Osteoblast (primary cell): ENCODE measurements at regions not wholly inside any gene's neighbourhood (a gene's known extent, or its start where the extent isn't known, plus 50 kb on each side); places are given as distances from the start of the nearest gene placed in this dataset.
A peak's percentile ranks its signal among the peaks of the same experiment; 100 is the strongest.

ENCODE experiments used
- DNase-seq: peaks from one replicate; pipeline ENCODE4 v3.0.0; 2011; ENCODE audit warnings: low spot score, mixed read lengths; ENCODE audit not compliant: insufficient read length; ENCODE audit errors: missing footprints
- H2AFZ ChIP-seq: 2 replicates; pipeline ENCODE4 v1.6.0; 2011; ENCODE audit warnings: mild to moderate bottlenecking, low read length
- H3K27ac ChIP-seq: 2 replicates; pipeline ENCODE4 v1.5.1; 2011; ENCODE audit warnings: mild to moderate bottlenecking, low read depth, low read length, moderate library complexity
- H3K27me3 ChIP-seq: 2 replicates; pipeline ENCODE4 v1.6.0; 2012; ENCODE audit warnings: mild to moderate bottlenecking, control low read depth, inconsistent platforms, low read length, moderate library complexity; ENCODE audit not compliant: insufficient read depth
- H3K36me3 ChIP-seq: 2 replicates; pipeline ENCODE4 v1.5.1; 2011; ENCODE audit warnings: mild to moderate bottlenecking, low read length, control low read depth, moderate library complexity; ENCODE audit not compliant: insufficient read depth
- H3K4me1 ChIP-seq: 2 replicates; pipeline ENCODE4 v1.5.1; 2011; ENCODE audit warnings: mild to moderate bottlenecking, low read length, control low read depth, moderate library complexity; ENCODE audit not compliant: insufficient read depth
- H3K4me2 ChIP-seq: 2 replicates; pipeline ENCODE4 v1.6.0; 2011; ENCODE audit warnings: mild to moderate bottlenecking, low read length; ENCODE audit not compliant: insufficient read depth
- H3K4me3 ChIP-seq: fragments of 200-600 bp; sonication (generic); 3 replicates; pipeline ENCODE4 v1.5.1; 2012; ENCODE audit warnings: mild to moderate bottlenecking, low read length, inconsistent platforms; ENCODE audit not compliant: insufficient read depth
- H3K79me2 ChIP-seq: 2 replicates; pipeline ENCODE4 v1.6.0; 2012; ENCODE audit warnings: mild to moderate bottlenecking, low read length, control low read depth, inconsistent platforms; ENCODE audit not compliant: insufficient read depth
- H3K9me3 ChIP-seq: 2 replicates; pipeline ENCODE4 v1.5.1; 2011; ENCODE audit warnings: low read depth, low read length, control low read depth
- H4K20me1 ChIP-seq: 2 replicates; pipeline ENCODE4 v1.6.0; 2012; ENCODE audit warnings: mild to moderate bottlenecking, low read length, control low read depth; ENCODE audit not compliant: insufficient read depth
- CTCF ChIP-seq: IDR thresholded peaks from 2 replicates; pipeline ENCODE4 v1.5.1; 2011; ENCODE audit warnings: mild to moderate bottlenecking, low read depth, low read length, moderate library complexity; ENCODE audit errors: extremely low read depth

DNA sequence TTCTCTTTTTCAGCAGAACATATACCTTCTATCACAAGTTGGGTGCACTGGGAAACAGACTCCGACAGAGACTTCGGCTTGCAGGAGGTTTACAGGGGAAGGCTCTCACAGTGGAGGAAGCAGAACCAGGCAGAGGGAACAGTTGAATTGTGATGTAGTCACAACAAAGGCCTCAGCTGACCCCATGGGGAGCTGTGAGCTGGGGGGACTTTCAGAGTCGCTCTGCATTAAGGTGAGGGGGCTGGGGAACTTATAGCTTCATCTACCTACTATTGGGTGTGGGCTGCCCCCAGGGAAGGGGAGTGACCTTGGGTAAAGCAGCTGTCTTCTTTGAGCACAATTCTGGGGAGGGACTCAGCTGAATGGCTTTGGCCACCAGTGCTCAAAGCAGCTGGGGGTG, 94.9 kb upstream of the POU3F1 start:
- DNase-seq = no peak
- Histone ChIP-seq H4K20me1 (no peaks in the 10 kb centered on the region), H3K36me3 (no peaks in the 10 kb centered on the region), H2AFZ (no peak overlapping the region), H3K4me2 (no peak overlapping the region), H3K9me3 (no peaks in the 10 kb centered on the region), H3K27me3 (peaks cover 6% of the 10 kb centered on the region), H3K4me1 (peaks cover 25% of the 10 kb centered on the region), H3K27ac (no peak overlapping the region), H3K79me2 (no peaks in the 10 kb centered on the region), H3K4me3 (no peak overlapping the region)
- TF ChIP-seq CTCF = no peak

DNA sequence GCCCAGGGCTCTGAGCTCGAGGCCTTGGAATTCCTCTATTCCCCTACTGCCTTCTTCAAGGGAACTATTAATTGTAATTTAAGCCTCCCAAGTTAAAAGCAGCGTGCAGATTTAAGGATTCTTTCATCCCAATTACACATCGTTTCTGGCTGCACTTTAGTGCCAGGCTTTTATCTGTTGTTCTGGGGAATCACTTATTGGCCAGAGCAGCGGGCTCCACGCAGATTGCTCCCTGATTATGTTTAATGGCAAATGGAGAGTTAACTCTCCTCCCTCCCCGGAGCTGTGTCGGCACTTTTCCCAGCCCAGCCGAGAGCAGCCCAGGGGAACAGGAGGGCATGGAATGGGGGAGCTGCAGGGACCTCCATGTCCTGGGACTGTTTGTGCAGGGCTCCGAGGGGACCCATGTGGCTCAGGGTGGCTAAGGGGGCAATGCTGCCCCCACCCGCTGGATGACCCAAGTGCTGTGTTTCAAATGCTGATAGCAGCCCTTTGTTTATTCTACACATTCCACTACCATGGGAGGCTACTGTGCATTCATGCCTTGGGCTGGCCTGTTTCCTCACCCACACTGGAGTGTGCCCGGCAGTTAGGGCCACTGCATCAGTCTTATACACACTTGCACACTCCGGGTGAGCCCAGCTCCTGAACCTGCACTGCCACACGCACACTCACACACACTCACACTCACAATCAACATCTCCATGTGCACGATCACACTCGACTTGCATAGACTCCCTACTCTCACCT, 93.3 kb upstream of the POU3F1 start:
- Histone ChIP-seq H3K27me3 (peaks cover 10% of the 10 kb centered on the region), H3K4me2 (peak overlapping the region; percentile 67), H3K79me2 (no peaks in the 10 kb centered on the region), H3K4me1 (peaks cover 25% of the 10 kb centered on the region), H4K20me1 (no peaks in the 10 kb centered on the region), H3K36me3 (no peaks in the 10 kb centered on the region), H3K4me3 (peak overlapping the region; percentile 5), H2AFZ (peak overlapping the region; percentile 35), H3K9me3 (no peaks in the 10 kb centered on the region), H3K27ac (no peak overlapping the region)
- no peak for TF ChIP-seq CTCF
- no peak for DNase-seq

- Histone ChIP-seq H3K4me3 (no peak overlapping the region), H3K4me1 (peaks cover 25% of the 10 kb centered on the region), H2AFZ (peak overlapping the region; percentile 87), H3K27ac (peak overlapping the region; percentile 27), H3K27me3 (peaks cover 16% of the 10 kb centered on the region), H3K9me3 (no peaks in the 10 kb centered on the region), H3K4me2 (peak overlapping the region; percentile 67), H3K36me3 (no peaks in the 10 kb centered on the region), H4K20me1 (no peaks in the 10 kb centered on the region), H3K79me2 (no peaks in the 10 kb centered on the region)
- TF ChIP-seq CTCF = peak; percentile 40
- peak; percentile 99 for DNase-seq
These were observed 92.1 kb upstream of the POU3F1 start for GRCh38 chr1:38138498-38139233.

DNA sequence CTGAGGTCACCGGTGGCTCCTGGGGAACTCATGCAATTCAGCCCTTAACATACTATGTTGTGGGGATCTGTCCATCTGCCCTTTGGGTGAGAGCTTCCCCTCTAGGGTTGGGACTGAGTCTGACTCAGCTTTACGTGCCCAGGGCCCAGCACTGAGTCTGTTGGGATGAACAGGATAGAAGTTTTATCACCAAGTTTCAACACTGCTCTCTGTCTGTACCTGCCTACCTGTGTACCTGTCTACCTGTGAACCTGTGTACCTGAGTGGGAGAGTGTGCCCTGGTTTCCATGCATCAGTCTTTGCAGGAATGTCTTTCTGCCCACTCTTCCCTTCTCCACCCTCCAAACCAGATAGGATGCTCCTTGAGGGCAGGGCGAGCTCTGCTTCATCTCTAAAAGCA, 90.6 kb upstream of the POU3F1 start:
- H3K27me3 ChIP-seq = peaks cover 12% of the 10 kb centered on the region

More for the DNA sequence above, 90.6 kb upstream of the POU3F1 start:
- H3K79me2 ChIP-seq = no peaks in the 10 kb centered on the region
- no peak overlapping the region for H3K4me2 ChIP-seq
- H3K9me3 ChIP-seq = no peaks in the 10 kb centered on the region
- H3K4me3 ChIP-seq = no peak overlapping the region
- no peak for DNase-seq
- no peak overlapping the region for H3K27ac ChIP-seq
- no peaks in the 10 kb centered on the region for H3K36me3 ChIP-seq
- peaks cover 30% of the 10 kb centered on the region for H3K4me1 ChIP-seq
- TF ChIP-seq CTCF = no peak
- no peaks in the 10 kb centered on the region for H4K20me1 ChIP-seq
- no peak overlapping the region for H2AFZ ChIP-seq
